COLO829 (cell line): ENCODE measurements at regions not wholly inside any gene's neighbourhood (a gene's known extent, or its start where the extent isn't known, plus 50 kb on each side); places are given as distances from the start of the nearest gene placed in this dataset.
"Not testable (repeated sequence)": the region's sequence is repeated elsewhere in the genome, so short reads cannot be mapped to it uniquely, and the experiment has no call there.

Experiments used
- DNase-seq: peaks from one replicate; pipeline ENCODE4 v3.0.0; 2012; ENCODE audit warnings: low spot score

GRCh38 chr13:85212692-85213091 lies 586.5 kb downstream of the SLITRK6 start:
- DNase-seq, result no peak

GRCh38 chr13:85204668-85205344 lies 594.4 kb downstream of the SLITRK6 start:
- DNase-seq, result no peak

GRCh38 chr13:85197431-85197830 lies 601.8 kb downstream of the SLITRK6 start:
- no peak for DNase-seq

GRCh38 chr13:85194482-85194881 lies 604.7 kb downstream of the SLITRK6 start:
- no peak for DNase-seq

GRCh38 chr13:85191996-85192718 lies 607.1 kb downstream of the SLITRK6 start:
- no peak for DNase-seq

- no peak for DNase-seq
Measured at GRCh38 chr13:85186356-85187045, 612.7 kb downstream of the SLITRK6 start.

- no peak for DNase-seq
Measured at GRCh38 chr13:85174291-85174690, 624.9 kb downstream of the SLITRK6 start.

- DNase-seq, result no peak
Measured at GRCh38 chr13:85170372-85170771, 628.8 kb downstream of the SLITRK6 start.

GRCh38 chr13:85166891-85167290 lies 632.3 kb downstream of the SLITRK6 start:
- DNase-seq, result no peak

GRCh38 chr13:85163063-85163462 lies 636.2 kb downstream of the SLITRK6 start:
- no peak for DNase-seq

GRCh38 chr13:85148009-85148408 lies 651.2 kb downstream of the SLITRK6 start:
- DNase-seq, result no peak

GRCh38 chr13:85142351-85142927 lies 656.8 kb downstream of the SLITRK6 start:
- DNase-seq, result no peak

GRCh38 chr13:85141401-85141800 lies 657.8 kb downstream of the SLITRK6 start:
- no peak for DNase-seq

- no peak for DNase-seq
Measured at GRCh38 chr13:85140192-85140591, 659.0 kb downstream of the SLITRK6 start.

GRCh38 chr13:85137516-85137915 lies 661.7 kb downstream of the SLITRK6 start:
- DNase-seq, result no peak

GRCh38 chr13:85132986-85133385 lies 666.2 kb downstream of the SLITRK6 start:
- DNase-seq, result no peak

- DNase-seq, result not testable (repeated sequence)
Measured at GRCh38 chr13:85123501-85123900, 675.7 kb downstream of the SLITRK6 start.

GRCh38 chr13:85108356-85108755 lies 690.9 kb downstream of the SLITRK6 start:
- DNase-seq, result no peak

GRCh38 chr13:85099245-85099644 lies 700.0 kb downstream of the SLITRK6 start:
- DNase-seq, result no peak

- no peak for DNase-seq
Measured at GRCh38 chr13:85095418-85096272, 703.6 kb downstream of the SLITRK6 start.

- no peak for DNase-seq
Measured at GRCh38 chr13:85093808-85094207, 705.4 kb downstream of the SLITRK6 start.
